ENCODE measurements at regions not wholly inside any gene's neighbourhood (a gene's known extent, or its start where the extent isn't known, plus 50 kb on each side); places are given as distances from the start of the nearest gene placed in this dataset.
A peak's percentile ranks its signal among the peaks of the same experiment; 100 is the strongest.

DNA sequence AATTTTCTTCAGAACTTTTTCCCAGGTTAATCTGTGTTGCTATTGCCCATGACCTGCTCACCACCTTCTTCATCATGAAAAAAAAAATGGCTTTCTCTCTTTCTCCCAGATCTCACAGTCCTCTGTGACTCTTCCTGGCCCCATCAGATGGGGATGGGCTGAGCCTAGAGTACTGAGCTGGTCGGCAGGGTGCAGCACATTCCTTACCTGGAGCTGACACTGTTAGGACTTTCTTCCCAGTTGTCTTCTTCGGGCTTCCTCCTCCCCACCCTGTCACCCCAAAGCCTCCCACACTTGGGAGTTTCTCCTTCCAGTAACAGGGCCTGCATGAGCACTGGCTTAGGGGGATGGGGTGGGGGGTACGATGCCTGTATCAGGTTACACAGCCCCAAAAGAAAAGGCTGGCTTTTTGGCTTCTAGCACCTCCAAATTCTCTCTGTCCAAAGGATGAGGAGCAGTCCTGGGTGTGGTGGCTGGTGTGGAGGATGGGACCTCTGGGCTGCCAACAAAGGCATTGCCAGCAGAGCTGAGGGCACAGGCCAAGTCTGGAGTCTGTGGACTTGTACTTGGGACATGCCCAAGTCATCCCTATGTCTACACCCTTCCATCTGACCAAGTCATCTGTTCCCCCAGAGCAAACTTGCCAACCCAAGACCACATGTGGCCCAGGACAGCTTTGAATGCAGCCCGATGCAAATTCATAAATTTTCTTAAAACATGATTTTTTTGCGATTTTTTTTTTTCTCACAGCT, 68.0 kb upstream of the HSPA9 start:
- DNase-seq (ENCODE audit: low spot score) = no peak
- ATAC-seq (ENCODE audit: low FRiP score) = no peak
- TF ChIP-seq, protein P1, sequence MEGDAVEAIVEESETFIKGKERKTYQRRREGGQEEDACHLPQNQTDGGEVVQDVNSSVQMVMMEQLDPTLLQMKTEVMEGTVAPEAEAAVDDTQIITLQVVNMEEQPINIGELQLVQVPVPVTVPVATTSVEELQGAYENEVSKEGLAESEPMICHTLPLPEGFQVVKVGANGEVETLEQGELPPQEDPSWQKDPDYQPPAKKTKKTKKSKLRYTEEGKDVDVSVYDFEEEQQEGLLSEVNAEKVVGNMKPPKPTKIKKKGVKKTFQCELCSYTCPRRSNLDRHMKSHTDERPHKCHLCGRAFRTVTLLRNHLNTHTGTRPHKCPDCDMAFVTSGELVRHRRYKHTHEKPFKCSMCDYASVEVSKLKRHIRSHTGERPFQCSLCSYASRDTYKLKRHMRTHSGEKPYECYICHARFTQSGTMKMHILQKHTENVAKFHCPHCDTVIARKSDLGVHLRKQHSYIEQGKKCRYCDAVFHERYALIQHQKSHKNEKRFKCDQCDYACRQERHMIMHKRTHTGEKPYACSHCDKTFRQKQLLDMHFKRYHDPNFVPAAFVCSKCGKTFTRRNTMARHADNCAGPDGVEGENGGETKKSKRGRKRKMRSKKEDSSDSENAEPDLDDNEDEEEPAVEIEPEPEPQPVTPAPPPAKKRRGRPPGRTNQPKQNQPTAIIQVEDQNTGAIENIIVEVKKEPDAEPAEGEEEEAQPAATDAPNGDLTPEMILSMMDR (IDR thresholded peaks at IDR 0.05) = no peak

DNA sequence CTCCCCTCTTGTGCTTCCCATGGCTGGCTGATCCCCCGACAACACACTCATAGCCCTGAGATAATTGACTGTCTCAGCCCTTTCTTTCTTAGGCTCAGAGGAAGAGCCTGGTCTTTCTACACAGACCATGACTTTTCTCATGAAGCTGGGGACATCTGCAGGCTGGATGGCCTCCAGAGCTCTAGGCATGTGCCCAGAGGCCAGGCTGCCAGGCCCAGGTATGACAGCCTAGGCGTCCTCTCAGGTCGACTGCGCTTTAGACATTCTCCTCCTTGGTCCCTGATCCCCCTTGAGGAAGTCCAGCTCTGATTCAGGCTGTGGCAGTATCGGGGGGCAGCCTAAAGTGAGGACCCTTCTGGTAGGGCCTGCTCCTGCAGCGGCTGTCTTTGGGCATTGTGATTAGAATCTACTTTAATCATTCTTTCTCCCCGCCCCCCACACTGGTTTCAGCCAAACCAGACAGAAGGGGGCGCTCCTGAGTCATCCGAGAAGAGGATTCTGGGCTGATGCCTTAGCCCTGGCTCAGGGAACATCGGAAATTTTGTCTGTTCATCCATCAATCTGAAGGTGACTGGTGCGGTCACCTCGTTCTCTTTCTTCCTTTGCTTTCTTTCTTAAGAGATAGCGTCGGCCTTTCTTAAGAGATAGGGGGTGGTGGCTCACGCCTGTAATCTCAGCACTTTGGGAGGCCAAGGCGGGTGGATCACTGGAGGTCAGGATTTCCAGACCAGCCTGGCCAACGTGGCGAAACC, 66.5 kb upstream of the HSPA9 start:
- TF ChIP-seq, protein P1 (IDR thresholded peaks at IDR 0.05) = no peak
- DNase-seq (ENCODE audit: low spot score) (peak; percentile 71), ATAC-seq (ENCODE audit: low FRiP score) (no peak)

DNA sequence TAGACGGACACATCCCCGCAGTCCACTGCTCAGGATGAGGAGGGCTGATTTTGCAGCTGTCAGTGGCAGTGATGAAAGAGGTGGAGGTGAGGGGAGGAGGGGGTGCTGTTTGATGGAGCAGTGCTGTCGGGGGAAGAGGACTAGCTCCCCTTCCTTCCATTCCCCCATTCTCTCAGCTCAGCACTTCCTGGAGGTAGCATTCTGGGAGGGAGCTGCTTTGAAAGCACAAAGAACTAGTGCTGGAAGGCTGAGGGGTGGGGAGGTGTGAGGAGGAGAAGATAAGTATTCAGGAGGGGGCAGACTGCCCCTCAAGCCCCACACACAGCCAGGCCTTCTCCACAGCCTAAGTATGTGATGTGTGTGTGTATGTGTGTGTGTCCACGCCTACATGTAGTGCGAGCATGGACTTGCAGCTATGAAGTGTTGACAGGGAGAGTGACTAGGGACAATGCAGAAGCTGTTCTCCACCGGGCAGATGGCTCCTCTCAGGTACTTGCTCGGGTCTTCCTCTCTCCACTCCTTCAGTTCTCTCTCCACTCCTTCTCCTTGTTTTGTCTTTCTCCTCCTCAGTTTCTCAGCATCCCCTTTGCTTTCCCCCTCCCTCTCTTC, 65.5 kb upstream of the HSPA9 start:
- no peak for ATAC-seq (ENCODE audit: low FRiP score)
- no peak for DNase-seq (ENCODE audit: low spot score)
- TF ChIP-seq, protein P1 (IDR thresholded peaks at IDR 0.05) = no peak

DNA sequence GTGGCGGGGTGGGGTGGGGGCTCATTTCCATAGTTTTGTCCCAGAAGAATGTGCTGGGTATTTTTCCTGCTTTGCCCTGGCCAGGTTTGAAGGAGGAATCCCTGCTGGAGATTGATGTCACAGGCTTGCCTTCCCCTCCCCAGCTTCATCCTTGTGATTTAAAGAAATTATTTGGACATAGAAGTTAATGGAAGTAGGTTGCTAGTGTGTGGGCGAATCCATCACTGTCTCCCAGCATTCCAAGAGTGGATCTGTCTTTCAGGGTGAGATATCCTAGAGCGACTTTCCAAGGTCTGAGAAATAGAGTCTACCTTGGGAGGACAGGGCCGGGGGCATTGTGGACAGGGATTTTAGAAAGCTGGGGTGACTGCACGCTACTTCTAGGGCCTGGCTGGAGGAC, 64.9 kb upstream of the HSPA9 start:
- TF ChIP-seq, protein P1 (IDR thresholded peaks at IDR 0.05) = no peak
- DNase-seq (ENCODE audit: low spot score) (no peak), ATAC-seq (ENCODE audit: low FRiP score) (no peak)

DNA sequence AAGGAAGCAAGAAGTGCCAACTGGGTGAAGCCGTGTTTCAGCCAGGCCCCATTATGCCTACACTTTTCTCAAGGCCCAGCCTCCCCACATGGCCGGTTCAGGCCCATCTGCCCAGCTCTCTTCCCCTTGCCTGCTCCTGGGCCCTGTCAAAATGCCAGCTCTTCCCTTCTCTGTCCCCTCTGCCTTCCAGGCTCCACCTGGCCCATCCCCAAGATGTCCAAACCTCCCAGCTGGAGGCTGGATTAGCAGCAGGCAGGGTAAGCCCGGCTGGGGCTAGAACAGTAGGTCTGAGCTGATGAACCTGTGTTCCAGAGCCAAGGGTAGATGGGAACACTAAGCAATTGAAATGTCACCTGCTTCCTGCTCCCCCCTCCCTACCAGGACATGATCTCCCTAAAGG, 64.1 kb upstream of the HSPA9 start:
- TF ChIP-seq, protein P1 (IDR thresholded peaks at IDR 0.05) = no peak
- ATAC-seq (ENCODE audit: low FRiP score) (no peak), DNase-seq (ENCODE audit: low spot score) (no peak)

DNA sequence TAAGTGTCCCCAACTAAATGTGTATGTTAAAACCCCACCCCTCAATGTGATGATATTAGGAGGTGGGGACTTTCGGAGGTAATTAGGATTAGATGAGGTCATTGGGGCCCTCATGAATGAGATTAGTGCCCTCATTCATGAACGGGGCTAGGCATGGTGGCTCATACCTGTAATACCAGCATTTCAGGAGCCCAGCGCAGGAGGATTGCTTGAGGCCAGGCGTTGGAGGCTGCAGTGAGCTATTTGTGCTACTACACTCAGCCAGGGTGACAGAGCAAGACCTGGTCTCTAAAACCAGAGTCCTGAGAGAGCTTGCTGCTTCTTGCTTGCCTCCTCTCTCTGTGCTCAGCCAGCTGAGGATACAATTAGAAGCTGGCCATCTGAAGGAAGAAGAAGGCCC, 62.1 kb upstream of the HSPA9 start:
- ATAC-seq (ENCODE audit: low FRiP score) (no peak), DNase-seq (ENCODE audit: low spot score) (no peak)
- TF ChIP-seq, protein P1 (IDR thresholded peaks at IDR 0.05) = no peak

Measured in omental fat pad (tissue), 3 donors.